SH-SY5Y (cell line): ENCODE measurements at regions not wholly inside any gene's neighbourhood (a gene's known extent, or its start where the extent isn't known, plus 50 kb on each side); places are given as distances from the start of the nearest gene placed in this dataset.

ENCODE experiments used
- GATA2 ChIP-seq: IDR thresholded peaks from 2 replicates; pipeline ENCODE4 v1.6.1; 2011; ENCODE audit warnings: mild to moderate bottlenecking, low read depth, low read length
- GATA3 ChIP-seq: IDR thresholded peaks from 2 replicates; pipeline ENCODE4 v1.6.1; 2011; ENCODE audit warnings: low read depth, mild to moderate bottlenecking, low read length, moderate library complexity

DNA sequence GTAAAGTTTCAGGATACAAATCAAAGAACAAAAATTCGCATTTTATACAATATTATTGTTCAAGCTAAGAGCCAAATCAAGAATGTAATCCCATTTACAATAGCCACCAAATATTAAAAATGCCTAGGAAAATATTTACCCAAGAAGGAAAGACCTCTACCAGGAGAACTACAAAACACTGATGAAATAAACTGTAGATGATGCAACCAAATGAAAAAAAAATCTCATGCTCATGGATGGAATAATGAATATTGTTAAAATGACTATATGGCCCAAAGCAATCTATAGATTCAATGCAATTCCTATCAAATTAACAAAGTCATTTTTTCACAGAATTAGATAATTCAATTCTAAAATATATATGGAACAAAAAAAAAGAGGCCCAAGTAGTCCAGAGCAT lies 708.8 kb upstream of the MAN1A1 start:
- TF ChIP-seq GATA2, result no peak
- TF ChIP-seq GATA3, result no peak
